Suppressor macrophage (primary cell): ENCODE measurements at regions not wholly inside any gene's neighbourhood (a gene's known extent, or its start where the extent isn't known, plus 50 kb on each side); places are given as distances from the start of the nearest gene placed in this dataset.
A peak's percentile ranks its signal among the peaks of the same experiment; 100 is the strongest.
"Not testable (repeated sequence)": the region's sequence is repeated elsewhere in the genome, so short reads cannot be mapped to it uniquely, and the experiment has no call there.

Experiments
- DNase-seq, 4 experiments: peaks; one replicate each; pipeline ENCODE4 v3.0.0-alpha.2; 2020 to 2022

DNA sequence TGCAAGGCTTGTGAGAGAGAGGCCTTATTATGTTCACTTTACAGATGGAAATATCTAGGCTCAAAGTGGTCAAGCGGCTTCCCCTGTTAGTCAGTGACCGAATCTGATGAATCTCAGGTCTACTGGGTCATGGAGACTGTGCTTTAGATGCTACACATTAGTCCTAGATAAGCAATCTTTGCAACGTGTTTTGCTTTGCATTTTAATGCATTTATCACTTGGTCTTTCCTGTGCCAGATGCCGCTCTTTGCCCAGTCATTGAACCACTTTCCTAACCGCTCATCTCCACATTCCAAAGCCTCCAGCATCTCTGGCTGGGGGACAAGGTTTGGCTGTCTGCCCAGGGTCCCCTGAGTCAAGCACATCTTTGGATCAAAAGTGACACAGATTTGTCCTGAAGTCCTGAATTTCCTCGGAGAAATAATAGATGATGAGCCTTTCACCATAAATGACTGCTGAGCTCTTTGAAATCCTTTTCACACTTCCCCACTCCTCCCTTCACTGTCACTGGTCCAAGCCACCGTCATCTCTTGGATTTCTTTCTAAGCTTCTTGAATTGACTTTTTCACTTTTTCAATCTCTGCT lies 96.0 kb upstream of the USP24 start:
- DNase-seq = no peak

DNA sequence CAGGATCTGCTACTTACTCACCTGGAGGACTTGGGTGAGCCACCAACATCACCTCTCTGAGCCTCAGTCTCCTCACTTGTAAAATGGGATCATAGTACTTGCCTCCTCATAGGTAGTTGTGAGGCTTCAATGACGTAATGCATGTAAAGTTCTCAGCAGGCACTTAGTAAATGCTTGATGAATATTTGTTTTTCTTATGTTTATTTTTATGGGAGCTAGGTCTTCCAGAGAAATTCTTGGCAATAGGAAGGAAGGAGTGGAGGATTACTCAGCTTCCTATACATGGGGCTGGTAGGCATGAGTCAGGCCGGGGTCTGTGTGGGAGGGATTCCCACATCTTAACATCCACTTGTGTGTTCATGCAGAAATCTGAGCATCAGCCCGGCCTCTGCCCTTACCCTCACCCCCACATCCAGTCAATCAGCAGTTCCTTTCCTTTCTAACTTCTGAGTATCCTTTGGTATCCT lies 95.4 kb upstream of the USP24 start:
- DNase-seq = peak; percentile 79 to 91 (median 88)

DNA sequence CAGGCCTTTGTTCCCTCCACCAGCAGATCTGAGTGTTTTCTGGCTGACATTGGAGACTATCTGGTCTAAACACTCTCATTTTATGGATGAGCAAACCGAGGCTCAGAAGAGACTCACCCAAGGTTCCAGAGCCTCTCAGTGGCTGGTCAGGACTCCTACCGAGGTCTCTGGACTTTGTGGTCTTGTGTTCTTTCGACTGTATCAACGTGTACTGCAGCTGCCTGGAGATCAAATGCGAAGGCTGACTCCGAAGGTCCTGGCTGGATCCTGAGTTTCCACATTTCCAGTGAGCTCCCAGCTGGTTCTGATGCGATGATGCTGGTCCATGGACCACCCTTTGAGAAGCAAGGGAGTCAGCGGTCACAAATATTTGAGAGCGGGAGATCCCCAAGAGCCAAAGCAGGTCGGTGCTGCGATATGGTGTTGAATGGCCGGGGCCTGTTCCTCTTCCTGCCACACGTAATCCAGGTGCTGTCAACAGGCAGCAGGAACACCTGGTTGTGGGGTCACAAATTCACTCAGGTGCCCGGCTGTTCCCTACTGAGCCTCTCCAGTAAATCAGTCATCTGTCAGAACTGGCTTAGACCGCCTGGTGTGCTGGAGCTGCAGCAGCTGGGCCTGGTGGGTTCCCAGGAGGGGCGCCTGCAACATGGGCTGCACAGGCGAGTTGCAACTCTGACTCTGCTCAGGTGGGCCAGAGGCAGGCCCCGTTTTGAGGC lies 94.8 kb upstream of the USP24 start:
- no peak for DNase-seq

DNA sequence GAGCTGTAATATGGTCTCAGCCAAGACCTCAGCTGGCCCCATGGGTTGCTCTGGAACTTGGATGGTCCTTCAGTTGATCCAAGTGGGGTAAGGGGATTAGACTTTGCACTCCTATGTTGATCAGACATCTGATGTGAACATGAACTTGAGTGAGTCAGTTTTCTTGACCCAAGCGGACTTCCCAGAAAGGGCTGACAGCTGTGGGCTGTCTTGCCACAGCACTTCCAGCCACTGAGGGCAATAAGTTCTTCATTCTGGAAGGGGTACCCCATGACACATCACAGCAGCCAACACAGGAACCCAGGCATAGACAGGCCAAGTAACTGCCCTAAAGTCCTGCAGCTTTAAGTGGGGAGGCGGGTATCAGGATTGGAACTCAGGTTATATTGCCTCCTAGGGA lies 93.9 kb upstream of the USP24 start:
- peak; percentile 61 to 83 (median 78) for DNase-seq

- peak in 2 of 4 experiments; percentile 27 to 38 for DNase-seq
These were observed 90.6 kb upstream of the USP24 start for GRCh38 chr1:55305735-55306134.

DNA sequence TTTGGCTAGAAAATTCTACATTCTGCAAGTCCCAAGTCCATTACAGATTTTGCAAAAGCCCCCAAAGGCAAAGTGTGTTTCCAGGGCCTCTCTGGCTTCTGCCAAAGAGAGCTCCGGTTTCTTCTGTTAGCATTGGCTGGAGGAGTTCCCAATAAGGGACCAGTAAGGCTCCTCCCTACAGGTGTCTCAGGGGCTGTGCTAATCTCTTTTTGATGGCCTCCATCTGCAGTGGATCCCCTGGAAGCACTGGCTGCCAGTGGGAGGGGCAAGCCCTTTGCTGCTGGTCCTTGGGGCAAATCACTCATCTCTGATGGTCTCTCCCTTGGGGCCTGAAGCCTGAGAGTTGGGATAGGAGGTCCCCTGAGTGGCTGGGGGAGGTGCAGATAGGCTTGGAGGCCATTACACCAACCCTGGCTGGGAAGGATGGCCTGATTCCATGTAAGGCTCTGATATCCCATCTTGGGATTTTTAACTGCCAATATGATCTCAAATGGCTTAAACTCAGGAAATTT lies 89.1 kb upstream of the USP24 start:
- no peak for DNase-seq

GRCh38 chr1:55302972-55303371 lies 87.8 kb upstream of the USP24 start:
- DNase-seq = no peak

- no peak for DNase-seq
These were observed 86.7 kb upstream of the USP24 start for GRCh38 chr1:55301912-55302311.

DNA sequence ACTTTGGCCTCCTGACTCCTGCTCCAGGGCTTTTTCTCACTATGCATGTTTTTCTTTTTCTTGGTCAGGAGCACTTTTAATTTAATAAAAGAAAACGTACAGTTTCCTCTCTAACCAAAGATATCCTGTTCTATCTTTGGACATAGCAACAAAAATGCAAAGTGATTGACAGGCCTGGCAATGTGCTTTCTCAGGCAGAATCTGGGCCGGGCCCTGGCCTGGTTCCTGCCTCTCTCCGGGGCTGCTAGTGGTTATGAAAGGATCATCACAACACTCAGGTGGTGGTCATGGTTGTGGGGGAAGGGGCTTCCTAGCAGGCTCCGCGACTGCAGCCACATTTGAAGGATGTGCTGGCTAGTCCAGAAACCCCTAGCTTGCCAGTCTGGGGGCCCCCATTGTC lies 85.8 kb upstream of the USP24 start:
- DNase-seq = no peak

GRCh38 chr1:55298167-55298894 lies 83.2 kb upstream of the USP24 start:
- DNase-seq = no peak

- DNase-seq = not testable (repeated sequence)
These were observed 81.1 kb upstream of the USP24 start for GRCh38 chr1:55296247-55296646.

DNA sequence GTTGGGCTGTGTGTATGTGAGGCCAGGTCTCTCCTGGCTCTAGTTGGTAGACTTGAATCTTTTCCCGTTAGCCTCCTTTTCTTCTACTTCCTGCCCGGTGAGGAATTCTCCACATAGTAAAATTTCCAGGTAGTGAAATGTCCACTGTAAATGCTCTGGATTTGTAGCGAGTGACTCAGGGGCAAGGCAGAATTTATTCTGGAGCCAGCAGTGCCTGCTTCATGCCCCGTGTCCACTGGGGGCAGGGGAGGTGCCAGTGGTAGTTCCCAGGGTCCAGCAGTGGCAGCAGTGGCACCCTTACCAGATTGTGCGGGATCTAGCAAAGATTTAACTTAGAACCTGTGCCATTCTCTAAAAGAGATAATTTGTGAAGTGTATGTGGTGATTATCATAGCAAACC lies 74.5 kb upstream of the USP24 start:
- DNase-seq = no peak

- DNase-seq = no peak
These were observed 73.9 kb upstream of the USP24 start for GRCh38 chr1:55289042-55289441.

- no peak for DNase-seq
These were observed 73.1 kb upstream of the USP24 start for GRCh38 chr1:55288245-55288644.

DNA sequence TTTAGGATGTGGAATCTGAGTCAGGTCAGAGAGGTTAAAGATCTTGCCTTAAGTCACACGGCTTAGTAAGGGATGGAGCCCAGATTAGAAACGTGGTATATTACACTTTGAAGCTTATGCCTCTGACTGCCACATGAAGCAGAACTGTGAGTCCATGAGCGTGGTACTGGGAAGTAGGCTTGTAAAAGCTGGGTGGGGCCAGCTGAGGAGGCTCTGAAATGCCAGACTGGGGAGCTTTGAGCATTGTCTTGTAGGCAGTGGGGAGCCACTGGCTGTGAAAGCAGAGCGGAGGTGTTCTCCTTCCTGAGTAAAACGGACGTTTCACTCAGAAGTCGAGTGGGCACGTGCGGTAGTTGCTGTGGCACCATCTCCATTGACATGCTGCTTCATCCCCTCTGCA lies 72.6 kb upstream of the USP24 start:
- DNase-seq = no peak

DNA sequence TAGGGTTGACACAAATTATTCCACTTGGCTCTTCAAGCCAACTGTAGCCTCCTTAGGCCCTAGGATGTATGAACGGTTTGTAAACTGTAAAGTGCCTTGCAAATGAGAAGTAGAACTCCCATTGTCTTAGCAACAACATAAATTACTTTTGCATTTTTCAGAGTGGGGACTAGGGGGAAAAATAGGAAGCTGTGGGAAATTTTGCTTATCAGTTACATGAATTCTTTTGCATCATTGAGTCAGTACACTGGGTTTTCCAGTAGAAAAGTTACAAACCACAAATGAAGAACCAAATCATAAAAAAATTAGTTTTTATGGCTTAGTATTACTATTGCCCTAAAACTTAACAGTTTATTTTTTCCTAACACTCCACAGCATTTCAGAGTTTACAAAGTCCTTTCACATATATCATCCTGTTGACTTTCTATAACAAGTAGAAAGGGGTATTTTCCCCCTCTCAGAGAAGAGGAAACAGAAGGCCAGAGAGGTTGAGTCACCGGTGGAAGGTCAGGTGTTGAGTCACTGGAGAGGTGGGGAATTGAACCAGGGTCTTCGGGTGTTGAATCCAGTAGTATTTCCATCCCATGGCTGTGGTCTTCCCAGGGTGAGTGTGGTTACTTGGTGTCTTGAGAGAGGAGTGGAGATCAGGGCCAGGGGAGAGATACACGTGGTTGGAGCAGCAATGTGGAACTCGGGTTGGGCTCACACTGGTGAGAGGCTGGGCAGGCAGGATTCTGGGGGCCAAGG lies 71.9 kb upstream of the USP24 start:
- DNase-seq = peak in 1 of 4 experiments; percentile 11

GRCh38 chr1:55285834-55286233 lies 70.7 kb upstream of the USP24 start:
- DNase-seq = no peak

DNA sequence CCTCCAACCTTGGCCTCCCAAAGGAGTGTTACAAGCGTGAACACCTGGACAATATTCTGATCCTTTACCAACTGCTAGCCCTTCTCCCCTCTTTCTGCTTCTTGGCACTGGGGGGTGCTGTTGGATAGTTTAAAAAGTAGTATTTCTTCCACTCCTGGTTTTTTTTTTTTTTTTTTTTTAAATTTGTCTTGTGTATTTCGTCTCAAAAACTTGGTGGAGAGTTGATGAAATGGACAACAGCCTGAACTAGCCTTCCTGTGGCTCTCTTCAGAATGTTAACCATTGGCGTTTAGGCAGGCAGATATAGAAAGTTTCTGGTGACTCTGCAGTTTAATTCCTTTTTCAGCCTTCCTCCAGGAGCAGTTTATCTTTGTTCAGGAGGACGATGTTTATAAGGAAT lies 69.7 kb upstream of the USP24 start:
- peak; percentile 49 to 69 (median 53) for DNase-seq

- DNase-seq = no peak
These were observed 66.9 kb upstream of the USP24 start for GRCh38 chr1:55282058-55282457.

GRCh38 chr1:55280731-55281130 lies 65.6 kb upstream of the USP24 start:
- no peak for DNase-seq

GRCh38 chr1:55279627-55280026 lies 64.5 kb upstream of the USP24 start:
- no peak for DNase-seq

GRCh38 chr1:55278378-55278777 lies 63.2 kb upstream of the USP24 start:
- no peak for DNase-seq
